Transverse colon (tissue), 4 donors: ENCODE measurements at regions not wholly inside any gene's neighbourhood (a gene's known extent, or its start where the extent isn't known, plus 50 kb on each side); places are given as distances from the start of the nearest gene placed in this dataset.

Experiments used
- DNase-seq: peaks from one replicate; pipeline ENCODE4 v3.0.0-alpha.2; 2019
- H3K27ac ChIP-seq, 4 donors: fragments of 200-600 bp; sonication (generic); 2 replicates each; pipeline ENCODE4 v1.5.1; 2016 to 2018; ENCODE audit warnings: inconsistent platforms in 4 of 4
- H3K27me3 ChIP-seq: fragments of 200-600 bp; sonication (generic); 2 replicates; pipeline ENCODE4 v1.5.1; 2017; ENCODE audit warnings: inconsistent platforms
- H3K36me3 ChIP-seq, 4 donors: fragments of 200-600 bp; sonication (generic); 2 replicates each; pipeline ENCODE4 v1.5.1; 2017 to 2019; ENCODE audit warnings: inconsistent platforms in 4 of 4
- H3K4me1 ChIP-seq, 4 donors: fragments of 200-600 bp; sonication (generic); 2 replicates each; pipeline ENCODE4 v1.5.1; 2017 to 2020; ENCODE audit warnings: inconsistent platforms in 4 of 4
- H3K4me3 ChIP-seq, 4 donors: fragments of 200-600 bp; sonication (generic); 1 replicate in 1 of 4; 2 replicates in 3 of 4; pipeline versions ENCODE4 v1.5.1 to v1.6.1; 2017 to 2019; ENCODE audit warnings: inconsistent platforms in 4 of 4
- H3K9me3 ChIP-seq, 2 donors: fragments of 200-600 bp; sonication (generic); 2 replicates each; pipeline ENCODE4 v1.5.1; 2017 to 2019; ENCODE audit warnings: inconsistent platforms in 2 of 2
- CTCF ChIP-seq, 5 experiments: fragments of 200-600 bp in 3 of 5; fragments of 450-650 bp in 2 of 5; sonication (generic) in 3 of 5; IDR thresholded peaks; 1 replicate in 2 of 5; 2 replicates in 3 of 5; pipeline ENCODE4 v1.5.1; 2016 to 2017; ENCODE audit warnings: antibody characterized with exemption in 5 of 5, inconsistent platforms in 3 of 5, mild to moderate bottlenecking in 2 of 5, moderate library complexity in 1 of 5
- EP300 ChIP-seq: sonication (generic); formaldehyde crosslinking; IDR thresholded peaks from one replicate; pipeline ENCODE4 v1.6.1; 2017; ENCODE audit warnings: antibody characterized with exemption, low read depth
- POLR2A ChIP-seq: fragments of 450-650 bp; IDR thresholded peaks from one replicate; pipeline ENCODE4 v1.6.1; 2016; ENCODE audit warnings: antibody characterized with exemption, mild to moderate bottlenecking, moderate library complexity
- POLR2AphosphoS5 ChIP-seq, 3 donors: sonication (generic); formaldehyde crosslinking; IDR thresholded peaks; one replicate each; pipeline ENCODE4 v1.6.1; 2016; ENCODE audit warnings: antibody characterized with exemption in 3 of 3
- WGBS, 2 donors: methylation state at CpG; one replicate each; pipeline ENCODE4 v1.1.5; 2018; ENCODE audit warnings: low coverage in 1 of 2; 5-methylcytosine and 5-hydroxymethylcytosine counted together
- in situ Hi-C, 4 donors: fragments of 200-750 bp; cut with MboI; loops; one replicate each; pipeline versions ENCODE4 v1.15.0 to v1.15.1; 2017; ENCODE audit warnings: low sequenced_read_pairs in 3 of 4, low pct_ligation_motif_present in 1 of 4, low pct_unique_long_range_greater_than_20kb in 1 of 4
- intact Hi-C: fragments of 100-400 bp; cut with DNase I; formaldehyde crosslinking; loops from one replicate; pipeline ENCODE4 v1.15.1; 2023; ENCODE audit warnings: low total_unique reads

- DNase-seq, result no peak
- H3K4me3 ChIP-seq, result no peak overlapping the region
- in situ Hi-C loops, result no loop called here
- no peak overlapping the region for H3K27ac ChIP-seq
- TF ChIP-seq POLR2A, result no peak
- TF ChIP-seq EP300, result no peak
- no peak for TF ChIP-seq CTCF (IDR thresholded peaks at IDR 0.05)
- no peak for TF ChIP-seq POLR2AphosphoS5 (IDR thresholded peaks at IDR 0.05)
- 19 to 30% methylated on average over 1 of the region's 1 CpG for WGBS, 2 donors
- no peaks in the 10 kb centered on the region for H3K9me3 ChIP-seq
- intact Hi-C loops, result no loop called here
- no peaks in the 10 kb centered on the region for H3K36me3 ChIP-seq
- H3K27me3 ChIP-seq, result no peaks in the 10 kb centered on the region
- no peaks in the 10 kb centered on the region for H3K4me1 ChIP-seq
These were observed 995.7 kb upstream of the TENM4 start for GRCh38 chr11:80436547-80436946.

GRCh38 chr11:80435345-80435744, 994.5 kb upstream of the TENM4 start:
- Histone ChIP-seq H3K27me3 (no peaks in the 10 kb centered on the region), H3K9me3 (no peaks in the 10 kb centered on the region), H3K27ac (no peak overlapping the region), H3K36me3 (no peaks in the 10 kb centered on the region), H3K4me3 (no peak overlapping the region), H3K4me1 (no peaks in the 10 kb centered on the region)
- no peak for TF ChIP-seq POLR2AphosphoS5 (IDR thresholded peaks at IDR 0.05)
- TF ChIP-seq EP300, result no peak
- TF ChIP-seq POLR2A, result no peak
- TF ChIP-seq CTCF (IDR thresholded peaks at IDR 0.05), result no peak
- intact Hi-C loops (no loop called here), in situ Hi-C loops (no loop called here)
- DNase-seq, result no peak

GRCh38 chr11:80432057-80432456, 991.2 kb upstream of the TENM4 start:
- H3K4me3 ChIP-seq, result no peak overlapping the region
- no peak overlapping the region for H3K27ac ChIP-seq
- H3K9me3 ChIP-seq, result no peaks in the 10 kb centered on the region
- no peaks in the 10 kb centered on the region for H3K4me1 ChIP-seq
- in situ Hi-C loops (no loop called here), intact Hi-C loops (no loop called here)
- no peak for DNase-seq
- TF ChIP-seq POLR2A (no peak), EP300 (no peak), POLR2AphosphoS5 (IDR thresholded peaks at IDR 0.05) (no peak), CTCF (IDR thresholded peaks at IDR 0.05) (no peak)
- H3K36me3 ChIP-seq, result no peaks in the 10 kb centered on the region
- H3K27me3 ChIP-seq, result no peaks in the 10 kb centered on the region
- 52 to 59% methylated on average over 2 of the region's 2 CpGs for WGBS, 2 donors

- Histone ChIP-seq H3K27ac (no peak overlapping the region), H3K27me3 (no peaks in the 10 kb centered on the region), H3K36me3 (no peaks in the 10 kb centered on the region), H3K4me1 (no peaks in the 10 kb centered on the region), H3K9me3 (no peaks in the 10 kb centered on the region), H3K4me3 (no peak overlapping the region)
- TF ChIP-seq EP300 (no peak), POLR2AphosphoS5 (IDR thresholded peaks at IDR 0.05) (no peak), POLR2A (no peak), CTCF (IDR thresholded peaks at IDR 0.05) (no peak)
- in situ Hi-C loops, result no loop called here
- no peak for DNase-seq
- 51 to 76% methylated on average over 2 of the region's 2 CpGs for WGBS, 2 donors
- intact Hi-C loops, result no loop called here
These were observed 983.3 kb upstream of the TENM4 start for GRCh38 chr11:80424012-80424695.
